ENCODE measurements at regions not wholly inside any gene's neighbourhood (a gene's known extent, or its start where the extent isn't known, plus 50 kb on each side); places are given as distances from the start of the nearest gene placed in this dataset.

DNA sequence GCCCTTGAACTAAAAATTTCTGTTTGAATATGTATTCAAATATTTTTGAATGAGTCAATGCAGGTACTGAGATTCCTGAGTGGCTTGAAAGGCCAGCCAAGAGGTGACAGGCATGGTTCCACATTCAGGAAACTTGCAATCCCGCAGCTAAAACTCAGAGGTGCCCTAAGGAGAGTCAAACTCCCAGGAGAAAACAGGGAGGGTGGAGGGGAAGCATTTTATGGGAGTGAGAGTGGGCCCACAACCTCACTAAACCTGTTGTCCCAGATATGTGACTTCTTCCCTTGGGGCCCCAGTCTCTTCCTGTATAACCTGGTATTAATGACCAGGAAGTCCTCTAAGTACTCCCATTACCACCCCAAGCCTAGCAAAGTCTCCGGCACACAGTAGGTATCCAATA lies 189.6 kb downstream of the PLPP3 start:
- Histone ChIP-seq H3K9ac (ENCODE audit: low read length) (no peak overlapping the region), H3K79me2 (ENCODE audit: control insufficient read depth, insufficient read depth, low read length, poor library complexity) (no peaks in the 10 kb centered on the region), H3K79me1 (ENCODE audit: low read length) (peaks cover 2% of the 10 kb centered on the region), H2AK5ac (ENCODE audit: low read length) (no peak overlapping the region), H2BK5ac (ENCODE audit: low read depth, low read length, poor library complexity) (peak overlapping the region; percentile 39), H3K9me3 (ENCODE audit: insufficient read depth, low read depth, low read length) (no peaks in the 10 kb centered on the region), H4K91ac (ENCODE audit: low read depth, low read length) (peak overlapping the region; percentile 51), H3K4me3 (ENCODE audit: low read depth, low read length) (no peak overlapping the region), H3K27ac (ENCODE audit: low read depth, low read length) (peak overlapping the region; percentile 64), H3K27me3 (ENCODE audit: insufficient read depth, low read length) (no peaks in the 10 kb centered on the region), H2BK12ac (ENCODE audit: low read length) (peak overlapping the region; percentile 41), H3K14ac (ENCODE audit: low read length) (peak overlapping the region; percentile 28), H3K4me1 (ENCODE audit: control insufficient read depth in 1 of 2, insufficient read depth in 2 of 2, low read length in 2 of 2) (peaks cover 3% of the 10 kb centered on the region in 2 experiments), H3K18ac (ENCODE audit: low read length) (no peak overlapping the region), H3K4me2 (ENCODE audit: low read length) (peak overlapping the region; percentile 16), H3K23ac (ENCODE audit: low read length) (no peak overlapping the region), H3K4ac (ENCODE audit: low read depth, low read length) (no peak overlapping the region), H4K8ac (ENCODE audit: low read depth, low read length) (no peak overlapping the region), H2BK120ac (ENCODE audit: insufficient read depth, low read length, poor library complexity) (no peak overlapping the region), H2AFZ (ENCODE audit: insufficient read depth, low read length, poor library complexity) (no peak overlapping the region), H3K36me3 (ENCODE audit: control insufficient read depth in 1 of 2, insufficient read depth in 2 of 2, low read length in 2 of 2) (no peaks in the 10 kb centered on the region), H4K12ac (ENCODE audit: low read depth, low read length) (no peak overlapping the region)
- peak; percentile 70 to 84 for DNase-seq
- WGBS (ENCODE audit: extremely low coverage, insufficient coverage, insufficient read length): no CpG with 5 or more reads among the region's 2 CpGs

- Histone ChIP-seq H2AK5ac (ENCODE audit: low read length) (no peak overlapping the region), H3K9ac (ENCODE audit: low read length) (no peak overlapping the region), H4K12ac (ENCODE audit: low read depth, low read length) (no peak overlapping the region), H3K23ac (ENCODE audit: low read length) (no peak overlapping the region), H2BK5ac (ENCODE audit: low read depth, low read length, poor library complexity) (no peak overlapping the region), H3K27ac (ENCODE audit: low read depth, low read length) (no peak overlapping the region), H2BK12ac (ENCODE audit: low read length) (no peak overlapping the region), H3K27me3 (ENCODE audit: insufficient read depth, low read length) (no peaks in the 10 kb centered on the region), H2AFZ (ENCODE audit: insufficient read depth, low read length, poor library complexity) (no peak overlapping the region), H3K14ac (ENCODE audit: low read length) (no peak overlapping the region), H3K4me1 (ENCODE audit: control insufficient read depth in 1 of 2, insufficient read depth in 2 of 2, low read length in 2 of 2) (peaks cover 3% of the 10 kb centered on the region in 2 experiments), H3K4ac (ENCODE audit: low read depth, low read length) (no peak overlapping the region), H3K9me3 (ENCODE audit: insufficient read depth, low read depth, low read length) (no peaks in the 10 kb centered on the region), H3K4me3 (ENCODE audit: low read depth, low read length) (no peak overlapping the region), H2BK120ac (ENCODE audit: insufficient read depth, low read length, poor library complexity) (no peak overlapping the region), H3K79me1 (ENCODE audit: low read length) (peaks cover 2% of the 10 kb centered on the region), H3K18ac (ENCODE audit: low read length) (no peak overlapping the region), H4K8ac (ENCODE audit: low read depth, low read length) (no peak overlapping the region), H3K4me2 (ENCODE audit: low read length) (no peak overlapping the region), H3K36me3 (ENCODE audit: control insufficient read depth in 1 of 2, insufficient read depth in 2 of 2, low read length in 2 of 2) (no peaks in the 10 kb centered on the region), H4K91ac (ENCODE audit: low read depth, low read length) (no peak overlapping the region), H3K79me2 (ENCODE audit: control insufficient read depth, insufficient read depth, low read length, poor library complexity) (no peaks in the 10 kb centered on the region)
- WGBS (ENCODE audit: extremely low coverage, insufficient coverage, insufficient read length): no CpG with 5 or more reads among the region's 1 CpG
- DNase-seq: no peak
Observed at GRCh38 chr1:56387071-56387740, 192.2 kb downstream of the PLPP3 start.

GRCh38 chr1:56385314-56385713 lies 194.0 kb downstream of the PLPP3 start:
- no peak overlapping the region for H2BK5ac ChIP-seq (ENCODE audit: low read depth, low read length, poor library complexity)
- no peak overlapping the region for H3K4me3 ChIP-seq (ENCODE audit: low read depth, low read length)
- H3K4ac ChIP-seq (ENCODE audit: low read depth, low read length): no peak overlapping the region
- H3K9me3 ChIP-seq (ENCODE audit: insufficient read depth, low read depth, low read length): no peaks in the 10 kb centered on the region
- no peaks in the 10 kb centered on the region for H3K36me3 ChIP-seq (ENCODE audit: control insufficient read depth in 1 of 2, insufficient read depth in 2 of 2, low read length in 2 of 2)
- H3K9ac ChIP-seq (ENCODE audit: low read length): no peak overlapping the region
- H3K79me2 ChIP-seq (ENCODE audit: control insufficient read depth, insufficient read depth, low read length, poor library complexity): no peaks in the 10 kb centered on the region
- H3K27me3 ChIP-seq (ENCODE audit: insufficient read depth, low read length): no peaks in the 10 kb centered on the region
- peak overlapping the region; percentile 5 for H2BK12ac ChIP-seq (ENCODE audit: low read length)
- no peak for DNase-seq
- H3K4me2 ChIP-seq (ENCODE audit: low read length): no peak overlapping the region
- no peaks in the 10 kb centered on the region for H3K79me1 ChIP-seq (ENCODE audit: low read length)
- no peak overlapping the region for H4K12ac ChIP-seq (ENCODE audit: low read depth, low read length)
- no CpG with 5 or more reads among the region's 1 CpG for WGBS (ENCODE audit: extremely low coverage, insufficient coverage, insufficient read length)
- H2AK5ac ChIP-seq (ENCODE audit: low read length): no peak overlapping the region
- no peak overlapping the region for H2AFZ ChIP-seq (ENCODE audit: insufficient read depth, low read length, poor library complexity)
- H3K23ac ChIP-seq (ENCODE audit: low read length): no peak overlapping the region
- no peak overlapping the region for H2BK120ac ChIP-seq (ENCODE audit: insufficient read depth, low read length, poor library complexity)
- no peak overlapping the region for H4K91ac ChIP-seq (ENCODE audit: low read depth, low read length)
- no peak overlapping the region for H3K14ac ChIP-seq (ENCODE audit: low read length)
- H4K8ac ChIP-seq (ENCODE audit: low read depth, low read length): no peak overlapping the region
- no peak overlapping the region for H3K18ac ChIP-seq (ENCODE audit: low read length)
- H3K27ac ChIP-seq (ENCODE audit: low read depth, low read length): no peak overlapping the region
- H3K4me1 ChIP-seq (ENCODE audit: control insufficient read depth in 1 of 2, insufficient read depth in 2 of 2, low read length in 2 of 2): peaks cover 3% of the 10 kb centered on the region in 2 experiments

- Histone ChIP-seq H3K36me3 (ENCODE audit: control insufficient read depth in 1 of 2, insufficient read depth in 2 of 2, low read length in 2 of 2) (no peaks in the 10 kb centered on the region), H2BK120ac (ENCODE audit: insufficient read depth, low read length, poor library complexity) (no peak overlapping the region), H3K4ac (ENCODE audit: low read depth, low read length) (no peak overlapping the region), H3K9me3 (ENCODE audit: insufficient read depth, low read depth, low read length) (no peaks in the 10 kb centered on the region), H3K14ac (ENCODE audit: low read length) (no peak overlapping the region), H3K27me3 (ENCODE audit: insufficient read depth, low read length) (no peaks in the 10 kb centered on the region), H3K79me1 (ENCODE audit: low read length) (peaks cover 4% of the 10 kb centered on the region), H2BK12ac (ENCODE audit: low read length) (no peak overlapping the region), H2BK5ac (ENCODE audit: low read depth, low read length, poor library complexity) (no peak overlapping the region), H4K8ac (ENCODE audit: low read depth, low read length) (no peak overlapping the region), H4K12ac (ENCODE audit: low read depth, low read length) (no peak overlapping the region), H3K79me2 (ENCODE audit: control insufficient read depth, insufficient read depth, low read length, poor library complexity) (no peaks in the 10 kb centered on the region), H2AK5ac (ENCODE audit: low read length) (no peak overlapping the region), H2AFZ (ENCODE audit: insufficient read depth, low read length, poor library complexity) (no peak overlapping the region), H3K4me3 (ENCODE audit: low read depth, low read length) (no peak overlapping the region), H3K9ac (ENCODE audit: low read length) (no peak overlapping the region), H3K4me2 (ENCODE audit: low read length) (no peak overlapping the region), H3K27ac (ENCODE audit: low read depth, low read length) (no peak overlapping the region), H4K91ac (ENCODE audit: low read depth, low read length) (peak overlapping the region; percentile 35), H3K18ac (ENCODE audit: low read length) (no peak overlapping the region), H3K23ac (ENCODE audit: low read length) (no peak overlapping the region), H3K4me1 (ENCODE audit: control insufficient read depth in 1 of 2, insufficient read depth in 2 of 2, low read length in 2 of 2) (peaks cover 0 to 7% of the 10 kb centered on the region in 2 experiments)
- no peak for DNase-seq
- WGBS (ENCODE audit: extremely low coverage, insufficient coverage, insufficient read length): no CpG with 5 or more reads among the region's 5 CpGs
Observed at GRCh38 chr1:56382929-56383328, 196.4 kb downstream of the PLPP3 start.

Data from trophoblast cell (in vitro differentiated cells and primary cell).